ENCODE measurements at regions not wholly inside any gene's neighbourhood (a gene's known extent, or its start where the extent isn't known, plus 50 kb on each side); places are given as distances from the start of the nearest gene placed in this dataset.

DNA sequence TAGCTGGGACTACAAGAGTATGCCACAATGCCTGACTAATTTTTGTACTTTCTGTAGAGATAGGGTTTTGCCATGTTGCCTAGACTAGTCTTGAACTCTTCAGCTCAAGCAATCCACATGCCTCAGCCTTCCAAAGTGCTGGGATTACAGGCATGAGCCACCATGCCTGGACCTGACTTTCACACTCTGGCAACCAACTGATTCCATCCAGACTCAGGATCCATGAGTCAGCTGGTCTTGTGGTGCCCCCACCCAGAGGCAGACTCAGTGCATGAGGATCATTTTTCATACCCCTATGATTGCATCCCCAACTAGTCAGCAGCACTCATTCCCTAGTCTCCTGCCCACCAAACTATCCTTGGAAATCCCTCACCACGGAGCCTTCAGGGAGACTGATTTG, 375.9 kb downstream of the ANXA1 start:
- Histone ChIP-seq H2AFZ (no peak overlapping the region), H3K36me3 (ENCODE audit: insufficient read depth) (no peaks in the 10 kb centered on the region), H3K4me2 (no peak overlapping the region), H3F3A (replicated peaks; ENCODE audit: low read depth) (no peaks in the 10 kb centered on the region), H3K27me3 (ENCODE audit: insufficient read depth) (no peaks in the 10 kb centered on the region), H3K4me1 (ENCODE audit: insufficient read depth) (peaks cover 16% of the 10 kb centered on the region; the same call in 1 of the 2 replicates), H4K20me1 (replicated peaks; ENCODE audit: insufficient read depth) (no peaks in the 10 kb centered on the region), H3K9me2 (ENCODE audit: insufficient read depth) (no peaks in the 10 kb centered on the region), H3K79me2 (replicated peaks; ENCODE audit: insufficient read depth) (no peaks in the 10 kb centered on the region), H3K4me3 (no peak overlapping the region), H3K27ac (ENCODE audit: low read depth) (no peak overlapping the region)
- Mint-ChIP-seq H3K4me3 (no peak overlapping the region), H3K27me3 (ENCODE audit: insufficient read depth, low read depth, poor library complexity) (no peaks in the 10 kb centered on the region), H3K4me1 (peaks cover 17% of the 10 kb centered on the region), H3K27ac (no peak overlapping the region), H3K36me3 (ENCODE audit: low read depth) (no peaks in the 10 kb centered on the region), H3K9me3 (0 out of 3 replicates have a peak, but pooled peaks cover 2% of the 10 kb centered on the region)
- TF ChIP-seq CREB1 (CRISPR knock-in tag; IDR thresholded peaks at IDR 0.05; ENCODE audit: low read depth) (no peak), NANOG (IDR thresholded peaks at IDR 0.05; ENCODE audit: borderline replicate concordance) (no peak), JUNB (IDR thresholded peaks at IDR 0.05; ENCODE audit: unreplicated experiment) (no peak), EZH2phosphoT487 (IDR thresholded peaks at IDR 0.05; ENCODE audit: unreplicated experiment) (no peak), EZH2 (IDR thresholded peaks at IDR 0.05; ENCODE audit: low read depth, unreplicated experiment) (no peak), ZNF114 (CRISPR knock-in tag; IDR thresholded peaks at IDR 0.05) (no peak), ZNF331 (CRISPR knock-in tag; IDR thresholded peaks at IDR 0.05; ENCODE audit: low read depth) (no peak), STAT1 (IDR thresholded peaks at IDR 0.05; ENCODE audit: unreplicated experiment) (no peak), POLR2AphosphoS5 (IDR thresholded peaks at IDR 0.05; ENCODE audit: low read depth) (no peak)
- TF ChIP-seq, protein P1, sequence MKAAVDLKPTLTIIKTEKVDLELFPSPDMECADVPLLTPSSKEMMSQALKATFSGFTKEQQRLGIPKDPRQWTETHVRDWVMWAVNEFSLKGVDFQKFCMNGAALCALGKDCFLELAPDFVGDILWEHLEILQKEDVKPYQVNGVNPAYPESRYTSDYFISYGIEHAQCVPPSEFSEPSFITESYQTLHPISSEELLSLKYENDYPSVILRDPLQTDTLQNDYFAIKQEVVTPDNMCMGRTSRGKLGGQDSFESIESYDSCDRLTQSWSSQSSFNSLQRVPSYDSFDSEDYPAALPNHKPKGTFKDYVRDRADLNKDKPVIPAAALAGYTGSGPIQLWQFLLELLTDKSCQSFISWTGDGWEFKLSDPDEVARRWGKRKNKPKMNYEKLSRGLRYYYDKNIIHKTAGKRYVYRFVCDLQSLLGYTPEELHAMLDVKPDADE (IDR thresholded peaks at IDR 0.05) = no peak
- TF ChIP-seq, protein P2, sequence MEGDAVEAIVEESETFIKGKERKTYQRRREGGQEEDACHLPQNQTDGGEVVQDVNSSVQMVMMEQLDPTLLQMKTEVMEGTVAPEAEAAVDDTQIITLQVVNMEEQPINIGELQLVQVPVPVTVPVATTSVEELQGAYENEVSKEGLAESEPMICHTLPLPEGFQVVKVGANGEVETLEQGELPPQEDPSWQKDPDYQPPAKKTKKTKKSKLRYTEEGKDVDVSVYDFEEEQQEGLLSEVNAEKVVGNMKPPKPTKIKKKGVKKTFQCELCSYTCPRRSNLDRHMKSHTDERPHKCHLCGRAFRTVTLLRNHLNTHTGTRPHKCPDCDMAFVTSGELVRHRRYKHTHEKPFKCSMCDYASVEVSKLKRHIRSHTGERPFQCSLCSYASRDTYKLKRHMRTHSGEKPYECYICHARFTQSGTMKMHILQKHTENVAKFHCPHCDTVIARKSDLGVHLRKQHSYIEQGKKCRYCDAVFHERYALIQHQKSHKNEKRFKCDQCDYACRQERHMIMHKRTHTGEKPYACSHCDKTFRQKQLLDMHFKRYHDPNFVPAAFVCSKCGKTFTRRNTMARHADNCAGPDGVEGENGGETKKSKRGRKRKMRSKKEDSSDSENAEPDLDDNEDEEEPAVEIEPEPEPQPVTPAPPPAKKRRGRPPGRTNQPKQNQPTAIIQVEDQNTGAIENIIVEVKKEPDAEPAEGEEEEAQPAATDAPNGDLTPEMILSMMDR (conservative IDR thresholded peaks at IDR 0.05; ENCODE audit: low read depth in 2 of 2) = no peak
- TF ChIP-seq, protein P3, sequence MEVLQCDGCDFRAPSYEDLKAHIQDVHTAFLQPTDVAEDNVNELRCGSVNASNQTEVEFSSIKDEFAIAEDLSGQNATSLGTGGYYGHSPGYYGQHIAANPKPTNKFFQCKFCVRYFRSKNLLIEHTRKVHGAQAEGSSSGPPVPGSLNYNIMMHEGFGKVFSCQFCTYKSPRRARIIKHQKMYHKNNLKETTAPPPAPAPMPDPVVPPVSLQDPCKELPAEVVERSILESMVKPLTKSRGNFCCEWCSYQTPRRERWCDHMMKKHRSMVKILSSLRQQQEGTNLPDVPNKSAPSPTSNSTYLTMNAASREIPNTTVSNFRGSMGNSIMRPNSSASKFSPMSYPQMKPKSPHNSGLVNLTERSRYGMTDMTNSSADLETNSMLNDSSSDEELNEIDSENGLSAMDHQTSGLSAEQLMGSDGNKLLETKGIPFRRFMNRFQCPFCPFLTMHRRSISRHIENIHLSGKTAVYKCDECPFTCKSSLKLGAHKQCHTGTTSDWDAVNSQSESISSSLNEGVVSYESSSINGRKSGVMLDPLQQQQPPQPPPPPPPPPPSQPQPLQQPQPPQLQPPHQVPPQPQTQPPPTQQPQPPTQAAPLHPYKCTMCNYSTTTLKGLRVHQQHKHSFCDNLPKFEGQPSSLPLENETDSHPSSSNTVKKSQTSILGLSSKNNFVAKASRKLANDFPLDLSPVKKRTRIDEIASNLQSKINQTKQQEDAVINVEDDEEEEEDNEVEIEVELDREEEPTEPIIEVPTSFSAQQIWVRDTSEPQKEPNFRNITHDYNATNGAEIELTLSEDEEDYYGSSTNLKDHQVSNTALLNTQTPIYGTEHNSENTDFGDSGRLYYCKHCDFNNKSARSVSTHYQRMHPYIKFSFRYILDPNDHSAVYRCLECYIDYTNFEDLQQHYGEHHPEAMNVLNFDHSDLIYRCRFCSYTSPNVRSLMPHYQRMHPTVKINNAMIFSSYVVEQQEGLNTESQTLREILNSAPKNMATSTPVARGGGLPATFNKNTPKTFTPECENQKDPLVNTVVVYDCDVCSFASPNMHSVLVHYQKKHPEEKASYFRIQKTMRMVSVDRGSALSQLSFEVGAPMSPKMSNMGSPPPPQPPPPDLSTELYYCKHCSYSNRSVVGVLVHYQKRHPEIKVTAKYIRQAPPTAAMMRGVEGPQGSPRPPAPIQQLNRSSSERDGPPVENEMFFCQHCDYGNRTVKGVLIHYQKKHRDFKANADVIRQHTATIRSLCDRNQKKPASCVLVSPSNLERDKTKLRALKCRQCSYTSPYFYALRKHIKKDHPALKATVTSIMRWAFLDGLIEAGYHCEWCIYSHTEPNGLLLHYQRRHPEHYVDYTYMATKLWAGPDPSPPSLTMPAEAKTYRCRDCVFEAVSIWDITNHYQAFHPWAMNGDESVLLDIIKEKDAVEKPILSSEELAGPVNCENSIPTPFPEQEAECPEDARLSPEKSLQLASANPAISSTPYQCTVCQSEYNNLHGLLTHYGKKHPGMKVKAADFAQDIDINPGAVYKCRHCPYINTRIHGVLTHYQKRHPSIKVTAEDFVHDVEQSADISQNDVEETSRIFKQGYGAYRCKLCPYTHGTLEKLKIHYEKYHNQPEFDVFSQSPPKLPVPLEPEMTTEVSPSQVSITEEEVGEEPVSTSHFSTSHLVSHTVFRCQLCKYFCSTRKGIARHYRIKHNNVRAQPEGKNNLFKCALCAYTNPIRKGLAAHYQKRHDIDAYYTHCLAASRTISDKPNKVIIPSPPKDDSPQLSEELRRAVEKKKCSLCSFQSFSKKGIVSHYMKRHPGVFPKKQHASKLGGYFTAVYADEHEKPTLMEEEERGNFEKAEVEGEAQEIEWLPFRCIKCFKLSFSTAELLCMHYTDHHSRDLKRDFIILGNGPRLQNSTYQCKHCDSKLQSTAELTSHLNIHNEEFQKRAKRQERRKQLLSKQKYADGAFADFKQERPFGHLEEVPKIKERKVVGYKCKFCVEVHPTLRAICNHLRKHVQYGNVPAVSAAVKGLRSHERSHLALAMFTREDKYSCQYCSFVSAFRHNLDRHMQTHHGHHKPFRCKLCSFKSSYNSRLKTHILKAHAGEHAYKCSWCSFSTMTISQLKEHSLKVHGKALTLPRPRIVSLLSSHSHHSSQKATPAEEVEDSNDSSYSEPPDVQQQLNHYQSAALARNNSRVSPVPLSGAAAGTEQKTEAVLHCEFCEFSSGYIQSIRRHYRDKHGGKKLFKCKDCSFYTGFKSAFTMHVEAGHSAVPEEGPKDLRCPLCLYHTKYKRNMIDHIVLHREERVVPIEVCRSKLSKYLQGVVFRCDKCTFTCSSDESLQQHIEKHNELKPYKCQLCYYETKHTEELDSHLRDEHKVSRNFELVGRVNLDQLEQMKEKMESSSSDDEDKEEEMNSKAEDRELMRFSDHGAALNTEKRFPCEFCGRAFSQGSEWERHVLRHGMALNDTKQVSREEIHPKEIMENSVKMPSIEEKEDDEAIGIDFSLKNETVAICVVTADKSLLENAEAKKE (CRISPR knock-in tag; IDR thresholded peaks at IDR 0.05) = no peak
- TF ChIP-seq, protein P4, sequence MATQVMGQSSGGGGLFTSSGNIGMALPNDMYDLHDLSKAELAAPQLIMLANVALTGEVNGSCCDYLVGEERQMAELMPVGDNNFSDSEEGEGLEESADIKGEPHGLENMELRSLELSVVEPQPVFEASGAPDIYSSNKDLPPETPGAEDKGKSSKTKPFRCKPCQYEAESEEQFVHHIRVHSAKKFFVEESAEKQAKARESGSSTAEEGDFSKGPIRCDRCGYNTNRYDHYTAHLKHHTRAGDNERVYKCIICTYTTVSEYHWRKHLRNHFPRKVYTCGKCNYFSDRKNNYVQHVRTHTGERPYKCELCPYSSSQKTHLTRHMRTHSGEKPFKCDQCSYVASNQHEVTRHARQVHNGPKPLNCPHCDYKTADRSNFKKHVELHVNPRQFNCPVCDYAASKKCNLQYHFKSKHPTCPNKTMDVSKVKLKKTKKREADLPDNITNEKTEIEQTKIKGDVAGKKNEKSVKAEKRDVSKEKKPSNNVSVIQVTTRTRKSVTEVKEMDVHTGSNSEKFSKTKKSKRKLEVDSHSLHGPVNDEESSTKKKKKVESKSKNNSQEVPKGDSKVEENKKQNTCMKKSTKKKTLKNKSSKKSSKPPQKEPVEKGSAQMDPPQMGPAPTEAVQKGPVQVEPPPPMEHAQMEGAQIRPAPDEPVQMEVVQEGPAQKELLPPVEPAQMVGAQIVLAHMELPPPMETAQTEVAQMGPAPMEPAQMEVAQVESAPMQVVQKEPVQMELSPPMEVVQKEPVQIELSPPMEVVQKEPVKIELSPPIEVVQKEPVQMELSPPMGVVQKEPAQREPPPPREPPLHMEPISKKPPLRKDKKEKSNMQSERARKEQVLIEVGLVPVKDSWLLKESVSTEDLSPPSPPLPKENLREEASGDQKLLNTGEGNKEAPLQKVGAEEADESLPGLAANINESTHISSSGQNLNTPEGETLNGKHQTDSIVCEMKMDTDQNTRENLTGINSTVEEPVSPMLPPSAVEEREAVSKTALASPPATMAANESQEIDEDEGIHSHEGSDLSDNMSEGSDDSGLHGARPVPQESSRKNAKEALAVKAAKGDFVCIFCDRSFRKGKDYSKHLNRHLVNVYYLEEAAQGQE (IDR thresholded peaks at IDR 0.05; ENCODE audit: unreplicated experiment) = no peak
- ATAC-seq (no peak), DNase-seq (ENCODE audit: low spot score) (no peak)
